ENCODE measurements at regions not wholly inside any gene's neighbourhood (a gene's known extent, or its start where the extent isn't known, plus 50 kb on each side); places are given as distances from the start of the nearest gene placed in this dataset.

GRCh38 chr18:77811503-77811902 lies 561.9 kb downstream of the GALR1 start:
- TF ChIP-seq CTCF (IDR thresholded peaks at IDR 0.05): no peak
- no peak for TF ChIP-seq POLR2AphosphoS5 (IDR thresholded peaks at IDR 0.05)
